Lower lobe of right lung (tissue), 2 donors: ENCODE measurements at regions not wholly inside any gene's neighbourhood (a gene's known extent, or its start where the extent isn't known, plus 50 kb on each side); places are given as distances from the start of the nearest gene placed in this dataset.

ENCODE experiments used
- ATAC-seq, 2 donors: fragments of 200-7000 bp; cut with Tn5 transposase; one replicate each; pipeline ENCODE4 v1.9.1; 2020 to 2022; ENCODE audit warnings: mild to moderate bottlenecking in 2 of 2, moderate library complexity in 2 of 2
- DNase-seq: peaks from one replicate; pipeline ENCODE4 v3.0.0-alpha.2; 2020
- H3K27ac ChIP-seq: fragments of 200-600 bp; one replicate; pipeline ENCODE4 v1.8.0; 2022
- H3K27me3 ChIP-seq: fragments of 200-600 bp; one replicate; pipeline ENCODE4 v1.8.0; 2022; ENCODE audit warnings: low read depth
- H3K36me3 ChIP-seq: fragments of 200-600 bp; one replicate; pipeline ENCODE4 v1.8.0; 2022; ENCODE audit warnings: mild to moderate bottlenecking
- H3K4me1 ChIP-seq: fragments of 200-600 bp; one replicate; pipeline ENCODE4 v1.8.0; 2022
- H3K4me3 ChIP-seq: fragments of 200-600 bp; one replicate; pipeline ENCODE4 v1.8.0; 2022; ENCODE audit warnings: mild to moderate bottlenecking
- H3K9me3 ChIP-seq: fragments of 200-600 bp; one replicate; pipeline ENCODE4 v1.8.0; 2022
- intact Hi-C: fragments of 100-400 bp; cut with DNase I; formaldehyde crosslinking; loops from one replicate; pipeline ENCODE4 v1.11.0; 2022
- TF ChIP-seq, protein P1 (sequence below): fragments of 200-600 bp; IDR thresholded peaks from one replicate; pipeline ENCODE4 v1.8.0; 2022; ENCODE audit warnings: antibody characterized with exemption, mild to moderate bottlenecking
- donor health status: DM: no; HTN: yes; CAD: no; lungs with severe emphysema.

DNA sequence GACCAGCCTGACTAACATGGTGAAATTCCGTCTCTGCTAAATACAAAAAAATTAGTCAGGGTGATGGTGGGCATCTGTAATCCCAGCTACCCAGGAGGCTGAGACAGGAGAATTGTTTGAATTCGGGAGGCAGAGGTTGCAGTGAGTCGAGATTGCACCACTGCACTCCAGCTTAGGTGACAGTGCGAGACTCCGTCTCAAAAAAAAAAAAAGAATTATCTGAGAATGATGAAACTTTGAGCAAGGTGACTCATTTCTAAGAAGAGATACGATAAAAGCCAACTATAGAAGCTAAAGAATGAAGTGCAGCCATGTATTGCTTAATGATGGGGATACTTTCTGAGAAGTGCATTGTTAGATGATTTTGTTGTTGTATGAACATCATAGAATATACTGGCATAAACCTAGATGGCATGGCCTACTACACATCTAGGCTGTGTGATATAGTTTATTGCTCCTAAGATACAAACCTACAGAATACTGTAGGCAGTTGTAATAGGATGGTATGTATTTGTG lies 64.7 kb downstream of the SNRPE start:
- TF ChIP-seq, protein P1, sequence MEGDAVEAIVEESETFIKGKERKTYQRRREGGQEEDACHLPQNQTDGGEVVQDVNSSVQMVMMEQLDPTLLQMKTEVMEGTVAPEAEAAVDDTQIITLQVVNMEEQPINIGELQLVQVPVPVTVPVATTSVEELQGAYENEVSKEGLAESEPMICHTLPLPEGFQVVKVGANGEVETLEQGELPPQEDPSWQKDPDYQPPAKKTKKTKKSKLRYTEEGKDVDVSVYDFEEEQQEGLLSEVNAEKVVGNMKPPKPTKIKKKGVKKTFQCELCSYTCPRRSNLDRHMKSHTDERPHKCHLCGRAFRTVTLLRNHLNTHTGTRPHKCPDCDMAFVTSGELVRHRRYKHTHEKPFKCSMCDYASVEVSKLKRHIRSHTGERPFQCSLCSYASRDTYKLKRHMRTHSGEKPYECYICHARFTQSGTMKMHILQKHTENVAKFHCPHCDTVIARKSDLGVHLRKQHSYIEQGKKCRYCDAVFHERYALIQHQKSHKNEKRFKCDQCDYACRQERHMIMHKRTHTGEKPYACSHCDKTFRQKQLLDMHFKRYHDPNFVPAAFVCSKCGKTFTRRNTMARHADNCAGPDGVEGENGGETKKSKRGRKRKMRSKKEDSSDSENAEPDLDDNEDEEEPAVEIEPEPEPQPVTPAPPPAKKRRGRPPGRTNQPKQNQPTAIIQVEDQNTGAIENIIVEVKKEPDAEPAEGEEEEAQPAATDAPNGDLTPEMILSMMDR: no peak
- Histone ChIP-seq H3K27me3 (no peaks in the 10 kb centered on the region), H3K27ac (no peak overlapping the region), H3K9me3 (no peaks in the 10 kb centered on the region), H3K4me1 (no peaks in the 10 kb centered on the region), H3K4me3 (no peak overlapping the region), H3K36me3 (no peaks in the 10 kb centered on the region)
- DNase-seq (no peak), ATAC-seq (no peak)
- intact Hi-C loops: no loop called here

GRCh38 chr1:203929741-203930309 lies 68.4 kb downstream of the SNRPE start:
- no peak for DNase-seq
- Histone ChIP-seq H3K27me3 (no peaks in the 10 kb centered on the region), H3K27ac (no peak overlapping the region), H3K4me1 (no peaks in the 10 kb centered on the region), H3K9me3 (no peaks in the 10 kb centered on the region), H3K4me3 (no peak overlapping the region), H3K36me3 (no peaks in the 10 kb centered on the region)
- TF ChIP-seq, protein P1: no peak
- no peak for ATAC-seq
- intact Hi-C loops: no loop called here

- no peak for ATAC-seq
- H3K36me3 ChIP-seq: no peaks in the 10 kb centered on the region
- H3K4me3 ChIP-seq: no peak overlapping the region
- intact Hi-C loops: no loop called here
- H3K4me1 ChIP-seq: no peaks in the 10 kb centered on the region
- no peaks in the 10 kb centered on the region for H3K9me3 ChIP-seq
- TF ChIP-seq, protein P1: no peak
- no peak for DNase-seq
- no peak overlapping the region for H3K27ac ChIP-seq
- H3K27me3 ChIP-seq: no peaks in the 10 kb centered on the region
These were observed 68.9 kb downstream of the SNRPE start for GRCh38 chr1:203930342-203930741.

- peaks cover 4% of the 10 kb centered on the region for H3K27me3 ChIP-seq
- DNase-seq (no peak), ATAC-seq (no peak)
These were observed 70.6 kb downstream of the SNRPE start for GRCh38 chr1:203931953-203932352.

GRCh38 chr1:203932556-203932955 lies 71.2 kb downstream of the SNRPE start:
- ATAC-seq: no peak

More at GRCh38 chr1:203931953-203932352, 70.6 kb downstream of the SNRPE start:
- Histone ChIP-seq H3K4me3 (no peak overlapping the region), H3K4me1 (no peaks in the 10 kb centered on the region), H3K36me3 (no peaks in the 10 kb centered on the region), H3K27ac (no peak overlapping the region), H3K9me3 (no peaks in the 10 kb centered on the region)
- intact Hi-C loops: no loop called here
- TF ChIP-seq, protein P1: no peak

More at GRCh38 chr1:203932556-203932955, 71.2 kb downstream of the SNRPE start:
- Histone ChIP-seq H3K9me3 (no peaks in the 10 kb centered on the region), H3K27me3 (peaks cover 4% of the 10 kb centered on the region), H3K4me1 (no peaks in the 10 kb centered on the region), H3K27ac (no peak overlapping the region), H3K36me3 (no peaks in the 10 kb centered on the region), H3K4me3 (no peak overlapping the region)
- DNase-seq: no peak
- TF ChIP-seq, protein P1: no peak
- intact Hi-C loops: no loop called here
